ENCODE measurements at regions not wholly inside any gene's neighbourhood (a gene's known extent, or its start where the extent isn't known, plus 50 kb on each side); places are given as distances from the start of the nearest gene placed in this dataset.

DNA sequence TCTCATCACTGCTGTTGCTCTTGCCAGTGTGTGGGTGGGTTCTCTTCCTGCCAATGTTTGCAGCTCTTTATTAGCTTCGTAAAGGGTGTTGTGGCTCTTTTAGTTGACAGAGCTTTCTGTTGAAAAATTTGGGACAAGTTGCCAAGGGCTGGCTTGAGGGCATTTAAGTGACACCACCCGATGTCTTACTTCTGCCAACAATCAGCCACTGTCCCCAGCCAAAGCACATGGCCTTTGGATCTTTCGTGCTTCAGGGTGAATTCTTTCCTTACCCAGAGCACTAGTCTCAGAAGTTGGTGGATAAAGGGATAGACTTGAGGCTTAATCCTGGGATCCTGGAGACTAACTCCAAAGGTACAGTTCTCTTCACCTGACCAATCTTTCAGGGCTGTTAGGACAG is 113.6 kb downstream of the SOX3 start:
- Histone ChIP-seq H3K27me3 (ENCODE audit: control insufficient read depth, insufficient read depth, low read length) (no peaks in the 10 kb centered on the region), H3K4me3 (ENCODE audit: low read length) (no peak overlapping the region), H3K4me1 (ENCODE audit: control insufficient read depth, insufficient read depth, low read length) (no peaks in the 10 kb centered on the region), H3K9ac (ENCODE audit: low read depth, low read length) (no peak overlapping the region), H3K4me2 (ENCODE audit: low read length) (no peak overlapping the region), H3K36me3 (ENCODE audit: insufficient read depth, low read length) (no peaks in the 10 kb centered on the region), H3K9me3 (replicated peaks; ENCODE audit: low read length) (no peaks in the 10 kb centered on the region)

GRCh38 chrX:140389331-140389730 is 115.5 kb downstream of the SOX3 start:
- Histone ChIP-seq H3K36me3 (ENCODE audit: insufficient read depth, low read length) (no peaks in the 10 kb centered on the region), H3K4me2 (ENCODE audit: low read length) (no peak overlapping the region), H3K4me1 (ENCODE audit: control insufficient read depth, insufficient read depth, low read length) (no peaks in the 10 kb centered on the region), H3K9me3 (replicated peaks; ENCODE audit: low read length) (no peaks in the 10 kb centered on the region), H3K9ac (ENCODE audit: low read depth, low read length) (no peak overlapping the region), H3K4me3 (ENCODE audit: low read length) (no peak overlapping the region), H3K27me3 (ENCODE audit: control insufficient read depth, insufficient read depth, low read length) (no peaks in the 10 kb centered on the region)

- Histone ChIP-seq H3K4me1 (ENCODE audit: control insufficient read depth, insufficient read depth, low read length) (no peaks in the 10 kb centered on the region), H3K4me2 (ENCODE audit: low read length) (no peak overlapping the region), H3K9me3 (replicated peaks; ENCODE audit: low read length) (no peaks in the 10 kb centered on the region), H3K4me3 (ENCODE audit: low read length) (no peak overlapping the region), H3K9ac (ENCODE audit: low read depth, low read length) (no peak overlapping the region), H3K27me3 (ENCODE audit: control insufficient read depth, insufficient read depth, low read length) (no peaks in the 10 kb centered on the region), H3K36me3 (ENCODE audit: insufficient read depth, low read length) (no peaks in the 10 kb centered on the region)
These were observed 142.0 kb downstream of the SOX3 start for GRCh38 chrX:140362861-140363260.

DNA sequence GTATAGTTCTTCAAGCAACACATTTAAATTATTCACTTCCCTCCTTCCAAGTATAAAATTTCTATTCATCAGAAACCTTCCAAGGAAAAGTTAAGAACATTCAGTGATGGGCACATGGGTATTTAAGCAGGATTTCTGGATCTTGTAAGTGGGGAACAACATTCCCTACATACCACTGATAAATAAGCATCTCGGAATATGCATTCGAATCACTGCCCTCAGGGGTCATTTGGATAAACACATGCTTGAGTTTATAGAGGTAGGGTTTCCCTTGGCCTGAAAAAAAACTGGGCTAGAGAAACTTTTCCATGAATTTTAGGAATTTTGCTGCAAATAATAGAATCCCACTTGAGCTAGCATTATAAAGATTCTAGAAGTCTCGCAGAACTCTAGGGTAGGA is 143.9 kb downstream of the SOX3 start:
- Histone ChIP-seq H3K4me2 (ENCODE audit: low read length) (no peak overlapping the region), H3K4me1 (ENCODE audit: control insufficient read depth, insufficient read depth, low read length) (no peaks in the 10 kb centered on the region), H3K9ac (ENCODE audit: low read depth, low read length) (no peak overlapping the region), H3K4me3 (ENCODE audit: low read length) (no peak overlapping the region), H3K9me3 (replicated peaks; ENCODE audit: low read length) (no peaks in the 10 kb centered on the region), H3K36me3 (ENCODE audit: insufficient read depth, low read length) (no peaks in the 10 kb centered on the region), H3K27me3 (ENCODE audit: control insufficient read depth, insufficient read depth, low read length) (no peaks in the 10 kb centered on the region)

- H3K9ac ChIP-seq (ENCODE audit: low read depth, low read length): no peak overlapping the region
- no peak overlapping the region for H3K4me3 ChIP-seq (ENCODE audit: low read length)
- no peaks in the 10 kb centered on the region for H3K27me3 ChIP-seq (ENCODE audit: control insufficient read depth, insufficient read depth, low read length)
- H3K36me3 ChIP-seq (ENCODE audit: insufficient read depth, low read length): no peaks in the 10 kb centered on the region
- H3K4me1 ChIP-seq (ENCODE audit: control insufficient read depth, insufficient read depth, low read length): no peaks in the 10 kb centered on the region
- no peak overlapping the region for H3K4me2 ChIP-seq (ENCODE audit: low read length)
- no peaks in the 10 kb centered on the region for H3K9me3 ChIP-seq (replicated peaks; ENCODE audit: low read length)
These were observed 144.6 kb downstream of the SOX3 start for GRCh38 chrX:140360284-140360683.

- Histone ChIP-seq H3K9me3 (replicated peaks; ENCODE audit: low read length) (no peaks in the 10 kb centered on the region), H3K4me3 (ENCODE audit: low read length) (no peak overlapping the region), H3K27me3 (ENCODE audit: control insufficient read depth, insufficient read depth, low read length) (no peaks in the 10 kb centered on the region), H3K9ac (ENCODE audit: low read depth, low read length) (no peak overlapping the region), H3K36me3 (ENCODE audit: insufficient read depth, low read length) (no peaks in the 10 kb centered on the region), H3K4me2 (ENCODE audit: low read length) (no peak overlapping the region), H3K4me1 (ENCODE audit: control insufficient read depth, insufficient read depth, low read length) (no peaks in the 10 kb centered on the region)
These were observed 148.9 kb downstream of the SOX3 start for GRCh38 chrX:140355922-140356321.

- H3K4me2 ChIP-seq (ENCODE audit: low read length): no peak overlapping the region
- no peaks in the 10 kb centered on the region for H3K27me3 ChIP-seq (ENCODE audit: control insufficient read depth, insufficient read depth, low read length)
- no peaks in the 10 kb centered on the region for H3K4me1 ChIP-seq (ENCODE audit: control insufficient read depth, insufficient read depth, low read length)
These were observed 149.4 kb downstream of the SOX3 start for GRCh38 chrX:140355429-140355828.

DNA sequence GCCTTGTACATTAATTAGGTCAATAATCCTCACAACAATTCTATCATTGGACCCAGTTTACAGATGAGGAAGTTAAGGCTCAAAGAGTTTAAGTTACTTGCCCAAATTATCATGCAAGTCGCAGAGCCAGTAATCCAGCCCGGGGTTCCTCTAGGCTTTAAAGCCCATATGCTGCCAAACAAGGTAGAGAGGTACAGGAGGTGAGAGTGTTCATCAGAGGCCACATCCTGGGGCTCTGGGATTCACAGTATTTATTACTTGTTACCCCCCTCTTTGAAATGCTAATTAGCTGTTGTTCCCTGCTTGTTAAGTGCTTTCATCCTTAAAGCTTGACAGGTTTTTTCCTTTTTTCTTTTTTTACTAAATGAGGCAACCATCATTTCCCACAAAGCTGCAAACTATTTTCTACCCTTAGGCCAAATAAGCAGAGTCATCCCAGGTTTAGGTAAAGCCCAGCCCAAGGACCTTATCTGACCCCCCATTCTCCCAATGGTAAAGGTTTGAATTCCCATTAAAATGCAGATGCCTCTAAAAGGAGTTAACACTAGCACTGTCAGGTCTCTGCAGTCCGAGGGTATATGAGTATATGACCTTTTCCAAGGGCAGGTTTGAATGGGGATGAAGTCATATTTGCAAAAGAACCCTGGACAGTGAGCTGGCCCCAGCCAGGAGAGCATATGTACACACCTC is 150.3 kb downstream of the SOX3 start:
- no peaks in the 10 kb centered on the region for H3K4me1 ChIP-seq (ENCODE audit: control insufficient read depth, insufficient read depth, low read length)
- H3K9ac ChIP-seq (ENCODE audit: low read depth, low read length): no peak overlapping the region
- no peaks in the 10 kb centered on the region for H3K36me3 ChIP-seq (ENCODE audit: insufficient read depth, low read length)
- H3K27me3 ChIP-seq (ENCODE audit: control insufficient read depth, insufficient read depth, low read length): no peaks in the 10 kb centered on the region
- H3K4me3 ChIP-seq (ENCODE audit: low read length): no peak overlapping the region
- H3K9me3 ChIP-seq (replicated peaks; ENCODE audit: low read length): no peaks in the 10 kb centered on the region
- no peak overlapping the region for H3K4me2 ChIP-seq (ENCODE audit: low read length)

More at GRCh38 chrX:140355429-140355828, 149.4 kb downstream of the SOX3 start:
- H3K36me3 ChIP-seq (ENCODE audit: insufficient read depth, low read length): no peaks in the 10 kb centered on the region
- H3K4me3 ChIP-seq (ENCODE audit: low read length): no peak overlapping the region
- H3K9me3 ChIP-seq (replicated peaks; ENCODE audit: low read length): no peaks in the 10 kb centered on the region
- H3K9ac ChIP-seq (ENCODE audit: low read depth, low read length): no peak overlapping the region

DNA sequence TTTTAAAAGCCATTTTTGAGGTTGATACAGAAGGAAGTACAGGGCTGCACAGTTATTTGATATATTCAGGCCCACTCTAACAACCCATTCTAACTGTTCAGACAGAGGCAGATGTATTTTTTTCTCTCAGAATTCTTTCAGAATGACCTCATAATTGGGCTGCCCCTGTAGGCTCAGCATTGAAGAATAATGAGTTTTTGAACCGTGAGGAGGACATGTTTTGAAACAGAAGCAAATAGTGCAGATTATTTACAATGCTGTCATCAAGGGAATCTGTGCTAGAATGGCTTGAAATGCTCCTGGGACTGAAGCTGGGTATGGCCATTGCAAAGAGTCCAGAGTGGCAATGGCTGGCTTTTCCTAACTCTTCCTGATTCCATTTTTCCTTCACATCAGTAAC is 158.1 kb downstream of the SOX3 start:
- no peak overlapping the region for H3K4me3 ChIP-seq (ENCODE audit: low read length)
- no peaks in the 10 kb centered on the region for H3K9me3 ChIP-seq (replicated peaks; ENCODE audit: low read length)

DNA sequence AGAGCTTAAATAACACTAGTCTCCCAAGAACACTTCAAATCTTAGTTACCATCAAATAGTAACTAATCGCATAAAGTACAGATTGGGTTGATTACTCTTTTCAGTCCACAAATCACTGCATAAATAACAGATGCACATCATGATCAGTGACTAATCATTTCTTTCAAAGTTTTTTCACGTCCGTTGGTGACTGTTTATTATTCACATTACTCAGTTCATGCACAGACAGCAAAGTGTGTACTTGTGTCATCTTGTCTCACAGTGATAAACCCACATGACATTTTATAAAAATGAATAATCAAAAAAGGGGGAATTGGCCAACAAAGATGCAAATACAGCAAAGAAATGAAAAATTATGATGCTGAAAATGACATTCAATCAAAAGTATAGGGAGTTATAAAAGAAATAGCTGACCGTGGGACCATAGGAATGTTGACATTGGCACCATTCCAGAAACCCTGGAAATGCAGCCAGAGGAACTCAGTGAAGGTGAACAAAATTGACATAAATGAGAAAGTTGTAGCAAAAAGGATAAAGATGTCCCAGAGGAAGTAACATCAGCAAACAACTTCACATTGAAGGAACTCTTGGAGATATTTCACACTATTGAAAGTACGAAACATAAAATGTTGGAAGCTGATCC is 161.5 kb downstream of the SOX3 start:
- no peaks in the 10 kb centered on the region for H3K27me3 ChIP-seq (ENCODE audit: control insufficient read depth, insufficient read depth, low read length)
- H3K9ac ChIP-seq (ENCODE audit: low read depth, low read length): no peak overlapping the region
- no peak overlapping the region for H3K4me2 ChIP-seq (ENCODE audit: low read length)
- H3K36me3 ChIP-seq (ENCODE audit: insufficient read depth, low read length): no peaks in the 10 kb centered on the region
- no peaks in the 10 kb centered on the region for H3K4me1 ChIP-seq (ENCODE audit: control insufficient read depth, insufficient read depth, low read length)
- no peaks in the 10 kb centered on the region for H3K9me3 ChIP-seq (replicated peaks; ENCODE audit: low read length)
- no peak overlapping the region for H3K4me3 ChIP-seq (ENCODE audit: low read length)

More for the DNA sequence above, 158.1 kb downstream of the SOX3 start:
- no peak overlapping the region for H3K4me2 ChIP-seq (ENCODE audit: low read length)
- H3K27me3 ChIP-seq (ENCODE audit: control insufficient read depth, insufficient read depth, low read length): no peaks in the 10 kb centered on the region
- H3K4me1 ChIP-seq (ENCODE audit: control insufficient read depth, insufficient read depth, low read length): no peaks in the 10 kb centered on the region
- no peaks in the 10 kb centered on the region for H3K36me3 ChIP-seq (ENCODE audit: insufficient read depth, low read length)
- H3K9ac ChIP-seq (ENCODE audit: low read depth, low read length): no peak overlapping the region

GRCh38 chrX:140342410-140342809 is 162.5 kb downstream of the SOX3 start:
- no peaks in the 10 kb centered on the region for H3K4me1 ChIP-seq (ENCODE audit: control insufficient read depth, insufficient read depth, low read length)
- no peaks in the 10 kb centered on the region for H3K27me3 ChIP-seq (ENCODE audit: control insufficient read depth, insufficient read depth, low read length)
- H3K4me3 ChIP-seq (ENCODE audit: low read length): no peak overlapping the region
- no peak overlapping the region for H3K9ac ChIP-seq (ENCODE audit: low read depth, low read length)
- no peaks in the 10 kb centered on the region for H3K9me3 ChIP-seq (replicated peaks; ENCODE audit: low read length)
- no peaks in the 10 kb centered on the region for H3K36me3 ChIP-seq (ENCODE audit: insufficient read depth, low read length)
- no peak overlapping the region for H3K4me2 ChIP-seq (ENCODE audit: low read length)

- no peak overlapping the region for H3K4me2 ChIP-seq (ENCODE audit: low read length)
- no peaks in the 10 kb centered on the region for H3K4me1 ChIP-seq (ENCODE audit: control insufficient read depth, insufficient read depth, low read length)
- H3K27me3 ChIP-seq (ENCODE audit: control insufficient read depth, insufficient read depth, low read length): no peaks in the 10 kb centered on the region
- H3K36me3 ChIP-seq (ENCODE audit: insufficient read depth, low read length): no peaks in the 10 kb centered on the region
- no peak overlapping the region for H3K9ac ChIP-seq (ENCODE audit: low read depth, low read length)
- H3K9me3 ChIP-seq (replicated peaks; ENCODE audit: low read length): no peaks in the 10 kb centered on the region
- no peak overlapping the region for H3K4me3 ChIP-seq (ENCODE audit: low read length)
These were observed 167.6 kb downstream of the SOX3 start for GRCh38 chrX:140337263-140337662.

Data from skeletal muscle satellite cell (primary cell).